NCI-H1105 treated with DMSO at 0.1 percent for 48 hours (cell line): ENCODE measurements at regions not wholly inside any gene's neighbourhood (a gene's known extent, or its start where the extent isn't known, plus 50 kb on each side); places are given as distances from the start of the nearest gene placed in this dataset.
"Not testable (repeated sequence)": the region's sequence is repeated elsewhere in the genome, so short reads cannot be mapped to it uniquely, and the experiment has no call there.

Experiments used
- DNase-seq: peaks from one replicate; lab custom pipeline; 2025; lab: John Stamatoyannopoulos, UW

- DNase-seq = not testable (repeated sequence)
Measured at GRCh38 chr4:118502967-118503366, 150.2 kb upstream of the PRSS12 start.

- not testable (repeated sequence) for DNase-seq
Measured at GRCh38 chr4:118504927-118505326, 152.1 kb upstream of the PRSS12 start.

- DNase-seq = not testable (repeated sequence)
Measured at GRCh38 chr4:118505491-118505890, 152.7 kb upstream of the PRSS12 start.

DNA sequence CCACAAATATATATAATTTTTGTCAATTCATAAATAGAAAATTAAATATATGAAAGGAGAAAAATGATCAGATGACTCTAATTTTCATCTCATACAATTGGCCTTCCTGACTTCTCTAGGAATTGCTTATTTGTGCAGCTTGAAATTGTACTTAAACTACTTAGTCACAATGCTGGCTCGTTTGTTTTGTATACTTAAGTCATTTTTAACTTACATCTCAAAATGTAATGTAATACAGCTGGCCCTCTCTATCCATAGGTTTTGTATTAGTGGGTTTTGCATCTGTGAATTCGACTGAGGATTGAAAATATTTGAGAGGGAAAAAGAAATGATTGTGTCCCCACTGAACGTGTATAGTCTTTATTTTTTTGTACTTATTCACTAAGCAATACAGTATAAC lies 160.1 kb upstream of the PRSS12 start:
- not testable (repeated sequence) for DNase-seq

DNA sequence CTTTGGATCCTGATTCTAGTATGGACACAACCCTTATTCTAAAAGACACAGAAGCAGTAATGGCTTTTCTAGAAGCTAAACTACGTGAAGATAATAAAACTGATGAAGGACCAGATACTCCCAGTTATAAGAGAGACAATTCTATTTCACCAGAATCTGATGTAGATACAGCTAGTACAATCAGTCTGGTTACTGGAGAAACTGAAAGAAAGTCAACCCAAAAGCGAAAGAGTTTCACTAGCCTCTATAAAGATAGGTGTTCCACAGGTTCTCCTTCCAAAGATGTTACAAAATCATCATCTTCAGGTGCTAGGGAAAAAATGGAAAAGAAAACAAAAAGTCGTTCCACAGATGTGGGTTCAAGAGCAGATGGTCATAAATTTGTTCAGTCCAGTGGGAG lies 161.5 kb upstream of the PRSS12 start:
- not testable (repeated sequence) for DNase-seq

- not testable (repeated sequence) for DNase-seq
Measured at GRCh38 chr4:118516107-118516506, 163.3 kb upstream of the PRSS12 start.

- not testable (repeated sequence) for DNase-seq
Measured at GRCh38 chr4:118530107-118530506, 155.1 kb upstream of the METTL14 start.

DNA sequence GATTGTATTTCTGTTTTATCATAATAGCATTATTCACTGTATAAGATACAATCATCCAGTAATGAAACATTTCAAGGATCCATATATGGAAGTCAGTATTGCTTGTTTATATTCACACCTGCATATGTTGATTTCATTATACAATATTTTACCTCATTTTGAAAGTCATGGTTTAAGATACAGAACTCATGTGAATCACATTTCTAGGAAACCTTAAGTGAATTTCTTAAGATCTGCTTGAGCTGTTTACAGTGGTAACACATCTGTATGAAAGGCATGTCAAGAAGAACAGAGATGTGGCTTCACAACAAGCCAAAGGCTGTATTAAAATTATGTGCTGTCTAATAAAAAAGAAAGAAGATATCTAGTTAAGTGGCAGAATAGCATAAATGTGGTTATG lies 153.2 kb upstream of the METTL14 start:
- not testable (repeated sequence) for DNase-seq

GRCh38 chr4:118535788-118536187 lies 149.4 kb upstream of the METTL14 start:
- not testable (repeated sequence) for DNase-seq

GRCh38 chr4:118539412-118540077 lies 145.6 kb upstream of the METTL14 start:
- peak; percentile 11 for DNase-seq

DNA sequence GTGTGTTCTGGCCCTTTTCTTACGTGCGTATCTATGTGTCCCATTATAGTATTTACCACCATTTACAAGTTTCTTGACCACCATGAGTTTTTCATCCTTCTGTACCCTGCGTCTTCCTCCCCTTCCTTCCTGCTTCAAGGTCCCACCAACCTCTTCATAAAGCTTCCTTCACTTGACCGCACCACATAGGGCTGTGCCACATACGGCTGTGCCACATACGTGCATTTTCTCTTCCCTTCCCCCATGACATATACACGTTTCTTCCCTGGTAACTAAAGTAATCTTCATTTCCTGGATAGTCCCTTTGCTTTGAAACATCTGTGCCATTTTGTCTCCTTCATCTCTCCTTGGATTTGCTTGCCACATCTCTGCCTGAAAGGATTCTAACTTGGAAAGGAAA lies 128.6 kb upstream of the METTL14 start:
- not testable (repeated sequence) for DNase-seq

DNA sequence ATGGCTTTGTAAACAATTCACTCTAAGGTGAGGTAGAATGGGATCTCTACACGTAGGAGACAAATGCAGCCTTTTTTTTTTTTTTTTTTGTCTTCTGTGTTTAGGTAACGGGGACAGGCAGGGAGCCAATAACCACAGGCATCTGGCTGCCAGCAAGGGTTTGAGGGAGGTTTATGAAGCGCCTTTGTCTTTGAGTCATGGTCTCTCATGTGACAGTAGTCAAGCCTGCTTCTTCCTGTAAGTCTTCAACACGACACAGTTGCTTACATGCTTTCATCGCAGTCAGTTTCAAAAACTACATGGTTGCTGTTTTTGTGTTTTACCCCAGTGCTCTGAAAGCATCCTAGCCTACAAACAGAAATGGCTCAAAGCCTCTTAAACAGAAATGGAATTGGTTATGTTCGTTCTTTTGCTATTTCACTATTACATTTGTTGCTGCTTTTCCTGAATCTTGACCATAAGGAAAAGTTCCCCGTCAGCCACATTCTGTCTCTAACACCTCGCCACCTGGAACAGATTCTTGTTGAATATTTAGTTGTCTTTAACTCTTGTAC lies 127.8 kb upstream of the METTL14 start:
- DNase-seq = peak; percentile 59

DNA sequence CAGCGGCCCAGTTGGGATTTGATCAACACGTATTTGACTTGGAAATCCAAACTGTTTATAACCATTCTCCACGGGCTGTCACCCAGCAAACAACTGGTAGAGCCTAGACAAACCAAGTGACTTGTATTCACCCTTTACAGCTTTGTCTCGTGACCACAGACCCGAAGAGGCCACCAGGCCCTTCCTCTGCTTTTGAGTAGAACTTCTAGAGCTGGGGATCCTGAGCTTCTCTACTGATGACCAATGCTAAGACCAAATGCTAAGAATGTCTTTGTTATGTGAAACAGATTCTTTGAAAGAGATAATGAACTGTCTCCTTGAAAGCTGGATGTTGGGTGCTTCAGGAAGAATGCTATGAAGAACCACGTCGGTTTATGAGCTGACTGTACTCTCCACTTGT lies 127.0 kb upstream of the METTL14 start:
- not testable (repeated sequence) for DNase-seq

- DNase-seq = not testable (repeated sequence)
Measured at GRCh38 chr4:118561559-118561958, 123.6 kb upstream of the METTL14 start.

GRCh38 chr4:118566003-118566513 lies 119.1 kb upstream of the METTL14 start:
- not testable (repeated sequence) for DNase-seq

GRCh38 chr4:118572991-118573390 lies 112.2 kb upstream of the METTL14 start:
- not testable (repeated sequence) for DNase-seq

DNA sequence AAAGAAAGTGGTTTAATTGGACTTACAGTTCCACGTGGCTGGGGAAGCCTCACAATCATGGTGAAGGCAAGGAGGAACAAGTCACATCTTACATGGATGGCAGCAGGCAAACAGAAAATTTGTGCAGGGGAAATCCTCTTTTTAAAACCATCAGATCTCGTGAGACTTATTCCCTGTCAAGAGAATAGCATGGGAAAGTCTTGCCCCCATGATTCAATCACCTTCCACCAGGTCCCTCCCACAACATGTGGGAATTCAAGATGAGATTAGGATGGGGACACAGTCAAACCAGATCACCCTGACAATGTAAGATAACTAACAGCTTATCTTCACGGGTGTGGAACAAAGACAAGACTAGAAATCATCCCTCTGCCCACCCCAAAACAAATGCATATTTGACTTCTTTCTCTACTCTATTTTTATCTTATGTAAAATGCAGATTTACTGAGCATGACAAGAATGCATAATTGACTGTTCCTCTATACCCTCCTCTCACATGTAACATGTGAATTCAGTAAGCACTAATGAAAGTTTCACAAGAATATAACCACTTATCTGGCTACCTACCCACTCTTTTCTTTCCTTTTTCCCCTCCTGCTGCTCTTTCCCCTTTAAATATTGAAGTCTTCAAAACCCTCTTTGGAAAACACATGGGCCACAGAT lies 110.8 kb upstream of the METTL14 start:
- DNase-seq = not testable (repeated sequence)

- not testable (repeated sequence) for DNase-seq
Measured at GRCh38 chr4:118575057-118575456, 110.1 kb upstream of the METTL14 start.

GRCh38 chr4:118575726-118576125 lies 109.5 kb upstream of the METTL14 start:
- DNase-seq = not testable (repeated sequence)

GRCh38 chr4:118576709-118577219 lies 108.4 kb upstream of the METTL14 start:
- DNase-seq = not testable (repeated sequence)

DNA sequence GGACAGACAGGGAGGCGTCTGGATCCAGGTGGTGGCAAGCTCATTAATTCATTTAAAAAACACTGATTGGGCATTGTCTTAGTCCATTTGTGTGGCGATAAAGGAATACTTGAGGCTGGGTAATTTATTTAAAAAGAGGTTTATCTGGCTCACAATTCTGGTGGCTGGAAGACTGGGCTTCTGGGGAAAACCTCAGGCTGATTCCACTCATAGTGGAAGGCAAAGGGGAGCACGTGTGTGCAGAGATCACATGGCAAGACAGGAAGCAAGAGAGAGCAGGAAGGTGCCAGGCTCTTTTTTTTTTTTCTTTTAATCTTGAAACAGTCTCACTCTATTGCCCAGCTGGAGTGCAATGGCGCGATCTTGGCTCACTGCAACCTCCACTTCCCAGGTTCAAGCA lies 100.2 kb upstream of the METTL14 start:
- no peak for DNase-seq

DNA sequence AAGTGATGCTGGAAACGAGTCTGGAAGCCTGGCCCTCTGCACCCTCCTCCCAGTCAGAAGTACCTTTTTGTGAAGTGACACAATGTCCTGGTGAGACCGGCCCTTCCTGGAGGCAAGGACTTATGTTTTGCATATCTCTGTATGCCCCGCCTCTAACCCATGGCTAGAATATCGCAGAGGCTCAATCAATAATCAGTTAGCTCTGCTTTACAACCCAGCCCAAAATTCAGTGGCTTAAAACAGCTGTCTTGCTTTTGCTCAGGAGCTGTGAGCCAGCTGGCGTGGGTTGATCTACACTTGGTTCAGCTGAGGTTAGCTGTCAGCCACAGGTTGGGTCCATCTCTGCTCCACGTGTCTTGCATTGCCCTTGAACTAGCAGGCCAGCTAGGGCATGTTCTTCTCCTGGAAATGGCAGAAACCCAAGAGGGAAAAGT lies 98.8 kb upstream of the METTL14 start:
- no peak for DNase-seq
